ENCODE measurements at regions not wholly inside any gene's neighbourhood (a gene's known extent, or its start where the extent isn't known, plus 50 kb on each side); places are given as distances from the start of the nearest gene placed in this dataset.

DNA sequence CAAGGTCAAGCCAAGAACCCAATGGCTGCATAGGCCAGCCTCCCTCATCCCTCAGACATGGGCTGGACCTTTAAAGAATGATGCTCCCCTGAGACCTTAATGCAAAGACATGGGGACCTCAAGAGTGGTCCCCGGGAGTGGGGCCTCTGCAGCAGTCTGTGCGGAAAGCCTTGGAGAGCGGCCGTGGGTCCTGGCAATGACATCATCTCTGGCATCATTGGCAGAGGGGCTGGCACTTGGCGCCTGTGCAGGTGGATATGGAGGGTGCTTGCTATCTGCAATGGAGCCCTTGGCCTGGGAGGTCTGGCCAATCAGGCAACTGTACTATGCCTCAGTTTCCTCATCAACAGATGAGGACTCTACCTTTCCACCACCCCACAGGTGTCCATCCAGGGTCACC is 365.5 kb upstream of the MKI67 start:
- no peak overlapping the region for H3K9ac ChIP-seq (ENCODE audit: insufficient read depth in 1 of 2, low read depth in 2 of 2, low read length in 2 of 2)
- no peak for DNase-seq (ENCODE audit: extremely low read depth in 1 of 4, low spot score in 3 of 4)
- no peaks in the 10 kb centered on the region for H4K20me1 ChIP-seq (replicated peaks; ENCODE audit: control insufficient read depth, insufficient read depth, low read length)
- no peaks in the 10 kb centered on the region for H3K4me1 ChIP-seq (replicated peaks in 1 of 2; ENCODE audit: control insufficient read depth in 2 of 2, insufficient read depth in 2 of 2, low read length in 2 of 2)
- CTCF ChIA-PET (ENCODE audit: low intra/inter-chr PET ratio): no interaction called here
- no peak overlapping the region for H2AFZ ChIP-seq (ENCODE audit: low read depth, low read length)
- intact Hi-C loops (cut with micrococcal nuclease): no loop called here
- H3K9me3 ChIP-seq (replicated peaks; ENCODE audit: control insufficient read depth, insufficient read depth, low read depth, low read length): no peaks in the 10 kb centered on the region
- no peak for ATAC-seq
- BruUV-seq (replicated peaks): no TSS peak
- H3K27ac ChIP-seq (ENCODE audit: extremely low read depth, low read depth, low read length): no peak overlapping the region
- no peaks in the 10 kb centered on the region for H3K79me2 ChIP-seq (ENCODE audit: control insufficient read depth, insufficient read depth, low read length)
- FAIRE-seq: no peak
- POLR2A ChIA-PET: no interaction called here
- no peak overlapping the region for H3K4me3 ChIP-seq
- in situ Hi-C loops (cut with MboI): no loop called here
- H3K27me3 ChIP-seq (ENCODE audit: control insufficient read depth in 2 of 2, insufficient read depth in 2 of 2, low read length in 2 of 2): no peaks in the 10 kb centered on the region
- H3K9me1 ChIP-seq (ENCODE audit: control insufficient read depth, insufficient read depth, low read length): no peaks in the 10 kb centered on the region
- H3K4me2 ChIP-seq (ENCODE audit: insufficient read depth, low read length): no peak overlapping the region
- WGBS (ENCODE audit: insufficient coverage, low coverage, missing lambda C conversion rate): 10% methylated on average over 5 of the region's 5 CpGs
- H3K36me3 ChIP-seq (ENCODE audit: control insufficient read depth, insufficient read depth, low read length): no peaks in the 10 kb centered on the region
- TF ChIP-seq MBD1 (CRISPR knock-in tag; IDR thresholded peaks at IDR 0.05) (no peak), IRF2 (CRISPR knock-in tag; IDR thresholded peaks at IDR 0.05) (no peak), EWSR1 (IDR thresholded peaks at IDR 0.05; ENCODE audit: borderline replicate concordance, low read depth, partially characterized antibody) (no peak), HNRNPH1 (optimal IDR thresholded peaks at IDR 0.05; ENCODE audit: low read depth, low read length) (no peak), POLR3G (IDR thresholded peaks at IDR 0.05; ENCODE audit: extremely low read depth, insufficient read length, insufficient replicate concordance) (no peak), TAF1 (IDR thresholded peaks at IDR 0.05; ENCODE audit: control insufficient read depth, extremely low read depth, insufficient read depth, low read length, severe bottlenecking) (no peak), RBBP5 (IDR thresholded peaks at IDR 0.05; ENCODE audit: borderline replicate concordance, insufficient read depth, low read length, poor library complexity, severe bottlenecking) (no peak), ARID4B (CRISPR knock-in tag; IDR thresholded peaks at IDR 0.05) (no peak), NFRKB (IDR thresholded peaks at IDR 0.05; ENCODE audit: low read depth) (no peak), PHF21A (IDR thresholded peaks at IDR 0.05; ENCODE audit: borderline replicate concordance, low read depth) (no peak), ZNF23 (CRISPR knock-in tag; IDR thresholded peaks at IDR 0.05) (no peak)
- TF ChIP-seq, protein P1, sequence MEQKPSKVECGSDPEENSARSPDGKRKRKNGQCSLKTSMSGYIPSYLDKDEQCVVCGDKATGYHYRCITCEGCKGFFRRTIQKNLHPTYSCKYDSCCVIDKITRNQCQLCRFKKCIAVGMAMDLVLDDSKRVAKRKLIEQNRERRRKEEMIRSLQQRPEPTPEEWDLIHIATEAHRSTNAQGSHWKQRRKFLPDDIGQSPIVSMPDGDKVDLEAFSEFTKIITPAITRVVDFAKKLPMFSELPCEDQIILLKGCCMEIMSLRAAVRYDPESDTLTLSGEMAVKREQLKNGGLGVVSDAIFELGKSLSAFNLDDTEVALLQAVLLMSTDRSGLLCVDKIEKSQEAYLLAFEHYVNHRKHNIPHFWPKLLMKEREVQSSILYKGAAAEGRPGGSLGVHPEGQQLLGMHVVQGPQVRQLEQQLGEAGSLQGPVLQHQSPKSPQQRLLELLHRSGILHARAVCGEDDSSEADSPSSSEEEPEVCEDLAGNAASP (IDR thresholded peaks at IDR 0.05): no peak

Measured in K562 (cell line).